ENCODE measurements at regions not wholly inside any gene's neighbourhood (a gene's known extent, or its start where the extent isn't known, plus 50 kb on each side); places are given as distances from the start of the nearest gene placed in this dataset.

GRCh38 chr6:22221211-22221610 is 75.6 kb downstream of the PRL start:
- WGBS: 93% methylated on average over 4 of the region's 4 CpGs
- no peak overlapping the region for H3K4me3 ChIP-seq
- intact Hi-C loops (cut with DNase I): no loop called here
- H3K9me3 ChIP-seq: no peaks in the 10 kb centered on the region
- no peak for TF ChIP-seq CTCF (IDR thresholded peaks at IDR 0.05)
- no peak for TF ChIP-seq POLR2AphosphoS5 (IDR thresholded peaks at IDR 0.05)
- no peak for TF ChIP-seq EP300 (IDR thresholded peaks at IDR 0.05)
- TF ChIP-seq POLR2A (IDR thresholded peaks at IDR 0.05; ENCODE audit: low read depth): no peak
- H3K4me1 ChIP-seq: no peaks in the 10 kb centered on the region
- H3K27me3 ChIP-seq: no peaks in the 10 kb centered on the region
- DNase-seq (ENCODE audit: extremely low spot score): no peak
- no peaks in the 10 kb centered on the region for H3K36me3 ChIP-seq
- no peak overlapping the region for H3K27ac ChIP-seq (replicated peaks in 1 of 4)

GRCh38 chr6:22221630-22222029 is 75.2 kb downstream of the PRL start:
- Histone ChIP-seq H3K9me3 (no peaks in the 10 kb centered on the region), H3K4me3 (no peak overlapping the region), H3K27ac (replicated peaks in 1 of 4) (no peak overlapping the region), H3K27me3 (no peaks in the 10 kb centered on the region), H3K4me1 (no peaks in the 10 kb centered on the region), H3K36me3 (no peaks in the 10 kb centered on the region)
- 97% methylated on average over 3 of the region's 3 CpGs for WGBS
- intact Hi-C loops (cut with DNase I): no loop called here
- TF ChIP-seq EP300 (IDR thresholded peaks at IDR 0.05): no peak
- no peak for DNase-seq (ENCODE audit: extremely low spot score)

- H3K4me3 ChIP-seq: no peak overlapping the region
- no peak overlapping the region for H3K27ac ChIP-seq (replicated peaks in 1 of 4)
- intact Hi-C loops (cut with DNase I): no loop called here
- 95% methylated on average over 6 of the region's 6 CpGs for WGBS
- H3K27me3 ChIP-seq: no peaks in the 10 kb centered on the region
- no peaks in the 10 kb centered on the region for H3K36me3 ChIP-seq
- H3K9me3 ChIP-seq: no peaks in the 10 kb centered on the region
- TF ChIP-seq POLR2AphosphoS5 (IDR thresholded peaks at IDR 0.05): no peak
- TF ChIP-seq POLR2A (IDR thresholded peaks at IDR 0.05; ENCODE audit: low read depth): no peak
- no peak for TF ChIP-seq CTCF (IDR thresholded peaks at IDR 0.05)
- no peak for TF ChIP-seq EP300 (IDR thresholded peaks at IDR 0.05)
- DNase-seq (ENCODE audit: extremely low spot score): no peak
- no peaks in the 10 kb centered on the region for H3K4me1 ChIP-seq
Measured at GRCh38 chr6:22222469-22222868, 74.4 kb downstream of the PRL start.

- TF ChIP-seq CTCF (IDR thresholded peaks at IDR 0.05) (no peak), EP300 (IDR thresholded peaks at IDR 0.05) (no peak), POLR2A (IDR thresholded peaks at IDR 0.05; ENCODE audit: low read depth) (no peak), POLR2AphosphoS5 (IDR thresholded peaks at IDR 0.05) (no peak)
- no peak for DNase-seq (ENCODE audit: extremely low spot score)
- Histone ChIP-seq H3K9me3 (no peaks in the 10 kb centered on the region), H3K27me3 (no peaks in the 10 kb centered on the region), H3K27ac (replicated peaks in 1 of 4) (no peak overlapping the region), H3K4me3 (no peak overlapping the region), H3K4me1 (no peaks in the 10 kb centered on the region), H3K36me3 (no peaks in the 10 kb centered on the region)
- intact Hi-C loops (cut with DNase I): no loop called here
- 65% methylated on average over 2 of the region's 2 CpGs for WGBS
Measured at GRCh38 chr6:22227824-22228610, 68.8 kb downstream of the PRL start.

- Histone ChIP-seq H3K4me1 (no peaks in the 10 kb centered on the region), H3K27me3 (no peaks in the 10 kb centered on the region), H3K9me3 (no peaks in the 10 kb centered on the region), H3K36me3 (no peaks in the 10 kb centered on the region), H3K27ac (replicated peaks in 1 of 4) (no peak overlapping the region), H3K4me3 (no peak overlapping the region)
- DNase-seq (ENCODE audit: extremely low spot score): no peak
- intact Hi-C loops (cut with DNase I): no loop called here
- TF ChIP-seq EP300 (IDR thresholded peaks at IDR 0.05) (no peak), POLR2A (IDR thresholded peaks at IDR 0.05; ENCODE audit: low read depth) (no peak), POLR2AphosphoS5 (IDR thresholded peaks at IDR 0.05) (no peak), CTCF (IDR thresholded peaks at IDR 0.05) (no peak)
- WGBS: 96% methylated on average over 7 of the region's 7 CpGs
Measured at GRCh38 chr6:22231050-22231449, 65.8 kb downstream of the PRL start.

Measured in esophagus muscularis mucosa (tissue), 4 donors.